Panc1 (cell line): ENCODE measurements at regions not wholly inside any gene's neighbourhood (a gene's known extent, or its start where the extent isn't known, plus 50 kb on each side); places are given as distances from the start of the nearest gene placed in this dataset.

Experiments
- ATAC-seq: fragments of 200-7000 bp; cut with Tn5 transposase; 2 replicates; pipeline ENCODE4 v1.9.1; 2020; ENCODE audit warnings: mild to moderate bottlenecking, moderate library complexity
- BruUV-seq: library from RNA; stranded (reverse); fragments of 400-500 nt; replicated peaks from 2 replicates; lab custom pipeline; 2021; lab: Mats Ljungman, UMichigan
- CTCF ChIA-PET: fragments of 300-600 bp; sonication (Branson Sonifier 250); formaldehyde crosslinking; loops from one replicate; lab custom pipeline; 2022; ENCODE audit warnings: antibody characterized with exemption; lab: Charles Lee
- POLR2A ChIA-PET: fragments of 300-600 bp; sonication (Branson Sonifier 250); formaldehyde crosslinking; loops from one replicate; lab custom pipeline; 2022; ENCODE audit warnings: antibody characterized with exemption; lab: Charles Lee
- DNase-seq: peaks from one replicate; pipeline ENCODE4 v3.0.0-alpha.2; 2010; ENCODE audit warnings: low read depth, low spot score
- H3K27ac ChIP-seq: 2 replicates; pipeline ENCODE4 v1.5.1; 2011; ENCODE audit warnings: mild to moderate bottlenecking, low read length, inconsistent platforms
- H3K27me3 ChIP-seq: fragments of 200-500 bp; sonication (Bioruptor generic); 2 replicates; pipeline ENCODE4 v1.6.0; 2014; ENCODE audit warnings: low read length, inconsistent platforms; ENCODE audit not compliant: control insufficient read depth, insufficient read depth
- H3K36me3 ChIP-seq: fragments of 200-500 bp; sonication (Bioruptor generic); 2 replicates; pipeline ENCODE4 v1.5.1; 2014; ENCODE audit warnings: inconsistent platforms, mild to moderate bottlenecking, low read length, moderate library complexity; ENCODE audit not compliant: control insufficient read depth, insufficient read depth
- H3K4me1 ChIP-seq: 2 replicates; pipeline ENCODE4 v1.5.1; 2011; ENCODE audit warnings: inconsistent platforms, mild to moderate bottlenecking, low read length, moderate library complexity; ENCODE audit not compliant: control insufficient read depth, insufficient read depth
- H3K4me3 ChIP-seq, 2 experiments: 2 replicates each; pipeline ENCODE4 v1.5.1; 2011 to 2012; ENCODE audit warnings: low read depth in 2 of 2, low read length in 2 of 2, mild to moderate bottlenecking in 2 of 2, inconsistent platforms in 1 of 2, moderate library complexity in 1 of 2
- H3K9me3 ChIP-seq: fragments of 200-500 bp; sonication (Bioruptor generic); 2 replicates; pipeline ENCODE4 v1.5.1; 2014; ENCODE audit warnings: low read depth, mild to moderate bottlenecking, inconsistent platforms, low read length, moderate library complexity; ENCODE audit not compliant: control insufficient read depth, insufficient read depth
- POLR2AphosphoS5 ChIP-seq: IDR thresholded peaks from 2 replicates; pipeline ENCODE4 v1.6.1; 2012; ENCODE audit warnings: mild to moderate bottlenecking, low read depth, low read length, moderate library complexity
- SIN3A ChIP-seq: IDR thresholded peaks from 2 replicates; pipeline ENCODE4 v1.6.1; 2012; ENCODE audit warnings: low read depth, mild to moderate bottlenecking, low read length, moderate library complexity, borderline replicate concordance; ENCODE audit not compliant: insufficient read depth
- in situ Hi-C: cut with HindIII; loops from 2 replicates; pipeline ENCODE4 v1.10.0; 2016; ENCODE audit warnings: low sequenced_read_pairs, low pct_unique_long_range_greater_than_20kb
- intact Hi-C: fragments of 100-400 bp; cut with micrococcal nuclease; formaldehyde crosslinking; loops from one replicate; pipeline ENCODE4 v1.10.0; 2022; ENCODE audit not compliant: unreplicated experiment
- TF ChIP-seq, protein P1 (sequence below): fragments of 450-650 bp; IDR thresholded peaks from 2 replicates; pipeline ENCODE4 v1.5.1; 2017; ENCODE audit warnings: mild to moderate bottlenecking
- TF ChIP-seq, protein P2 (sequence below), 2 experiments: IDR thresholded peaks; 2 replicates each; pipeline ENCODE4 v1.6.1; 2011 to 2012; ENCODE audit warnings: low read depth in 2 of 2, control low read depth in 1 of 2, low read length in 1 of 2, mild to moderate bottlenecking in 1 of 2, moderate library complexity in 1 of 2; ENCODE audit not compliant: insufficient read depth in 1 of 2

DNA sequence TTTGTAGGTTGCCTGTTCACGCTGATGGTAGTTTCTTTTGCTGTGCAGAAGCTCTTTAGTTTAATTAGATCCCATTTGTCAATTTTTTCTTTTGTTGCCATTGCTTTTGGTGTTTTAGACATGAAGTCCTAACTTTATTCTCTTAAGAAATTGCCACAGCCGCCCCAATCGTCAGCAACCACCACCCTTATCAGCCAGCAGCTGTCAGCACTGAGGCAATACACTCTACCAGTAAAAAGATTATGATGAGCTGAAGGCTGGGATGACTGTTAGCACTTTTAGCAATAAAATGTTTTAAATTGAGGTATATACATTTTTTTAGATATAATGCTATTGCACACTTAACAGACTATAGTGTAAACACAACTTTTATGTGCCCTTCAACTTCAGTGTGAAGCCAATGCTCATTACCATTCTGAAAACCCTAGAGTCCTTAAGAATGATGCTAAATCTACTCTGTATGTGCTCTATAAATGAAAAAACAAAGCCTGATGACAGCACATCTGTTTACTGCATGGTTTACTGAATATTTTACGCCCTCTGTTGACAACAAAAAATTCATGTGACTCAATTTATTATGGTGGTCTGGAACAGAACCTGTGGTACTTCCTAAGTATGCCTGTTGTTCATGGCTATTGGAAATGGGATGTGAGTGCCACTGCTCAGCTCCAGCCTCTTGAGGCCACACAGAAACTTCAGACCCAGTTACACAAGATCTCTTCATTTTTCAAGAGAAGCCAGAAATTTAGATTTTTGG lies 197.4 kb downstream of the DUSP6 start:
- POLR2A ChIA-PET, result no interaction called here
- no peaks in the 10 kb centered on the region for H3K4me1 ChIP-seq
- H3K27me3 ChIP-seq, result no peaks in the 10 kb centered on the region
- in situ Hi-C loops, result no loop called here
- no peak for TF ChIP-seq SIN3A
- TF ChIP-seq, protein P1, sequence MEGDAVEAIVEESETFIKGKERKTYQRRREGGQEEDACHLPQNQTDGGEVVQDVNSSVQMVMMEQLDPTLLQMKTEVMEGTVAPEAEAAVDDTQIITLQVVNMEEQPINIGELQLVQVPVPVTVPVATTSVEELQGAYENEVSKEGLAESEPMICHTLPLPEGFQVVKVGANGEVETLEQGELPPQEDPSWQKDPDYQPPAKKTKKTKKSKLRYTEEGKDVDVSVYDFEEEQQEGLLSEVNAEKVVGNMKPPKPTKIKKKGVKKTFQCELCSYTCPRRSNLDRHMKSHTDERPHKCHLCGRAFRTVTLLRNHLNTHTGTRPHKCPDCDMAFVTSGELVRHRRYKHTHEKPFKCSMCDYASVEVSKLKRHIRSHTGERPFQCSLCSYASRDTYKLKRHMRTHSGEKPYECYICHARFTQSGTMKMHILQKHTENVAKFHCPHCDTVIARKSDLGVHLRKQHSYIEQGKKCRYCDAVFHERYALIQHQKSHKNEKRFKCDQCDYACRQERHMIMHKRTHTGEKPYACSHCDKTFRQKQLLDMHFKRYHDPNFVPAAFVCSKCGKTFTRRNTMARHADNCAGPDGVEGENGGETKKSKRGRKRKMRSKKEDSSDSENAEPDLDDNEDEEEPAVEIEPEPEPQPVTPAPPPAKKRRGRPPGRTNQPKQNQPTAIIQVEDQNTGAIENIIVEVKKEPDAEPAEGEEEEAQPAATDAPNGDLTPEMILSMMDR, result peak; percentile 6; the same call in 1 of the 2 replicates
- TF ChIP-seq, protein P2, sequence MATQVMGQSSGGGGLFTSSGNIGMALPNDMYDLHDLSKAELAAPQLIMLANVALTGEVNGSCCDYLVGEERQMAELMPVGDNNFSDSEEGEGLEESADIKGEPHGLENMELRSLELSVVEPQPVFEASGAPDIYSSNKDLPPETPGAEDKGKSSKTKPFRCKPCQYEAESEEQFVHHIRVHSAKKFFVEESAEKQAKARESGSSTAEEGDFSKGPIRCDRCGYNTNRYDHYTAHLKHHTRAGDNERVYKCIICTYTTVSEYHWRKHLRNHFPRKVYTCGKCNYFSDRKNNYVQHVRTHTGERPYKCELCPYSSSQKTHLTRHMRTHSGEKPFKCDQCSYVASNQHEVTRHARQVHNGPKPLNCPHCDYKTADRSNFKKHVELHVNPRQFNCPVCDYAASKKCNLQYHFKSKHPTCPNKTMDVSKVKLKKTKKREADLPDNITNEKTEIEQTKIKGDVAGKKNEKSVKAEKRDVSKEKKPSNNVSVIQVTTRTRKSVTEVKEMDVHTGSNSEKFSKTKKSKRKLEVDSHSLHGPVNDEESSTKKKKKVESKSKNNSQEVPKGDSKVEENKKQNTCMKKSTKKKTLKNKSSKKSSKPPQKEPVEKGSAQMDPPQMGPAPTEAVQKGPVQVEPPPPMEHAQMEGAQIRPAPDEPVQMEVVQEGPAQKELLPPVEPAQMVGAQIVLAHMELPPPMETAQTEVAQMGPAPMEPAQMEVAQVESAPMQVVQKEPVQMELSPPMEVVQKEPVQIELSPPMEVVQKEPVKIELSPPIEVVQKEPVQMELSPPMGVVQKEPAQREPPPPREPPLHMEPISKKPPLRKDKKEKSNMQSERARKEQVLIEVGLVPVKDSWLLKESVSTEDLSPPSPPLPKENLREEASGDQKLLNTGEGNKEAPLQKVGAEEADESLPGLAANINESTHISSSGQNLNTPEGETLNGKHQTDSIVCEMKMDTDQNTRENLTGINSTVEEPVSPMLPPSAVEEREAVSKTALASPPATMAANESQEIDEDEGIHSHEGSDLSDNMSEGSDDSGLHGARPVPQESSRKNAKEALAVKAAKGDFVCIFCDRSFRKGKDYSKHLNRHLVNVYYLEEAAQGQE (IDR thresholded peaks at IDR 0.05; ENCODE audit: insufficient read depth in 1 of 2, low read depth in 2 of 2, low read length in 1 of 2), result no peak
- DNase-seq, result no peak
- CTCF ChIA-PET, result no interaction called here
- BruUV-seq, result no TSS peak
- no peaks in the 10 kb centered on the region for H3K9me3 ChIP-seq
- no peaks in the 10 kb centered on the region for H3K36me3 ChIP-seq
- no peak for ATAC-seq
- H3K27ac ChIP-seq, result no peak overlapping the region
- H3K4me3 ChIP-seq, result no peak overlapping the region
- intact Hi-C loops, result no loop called here

DNA sequence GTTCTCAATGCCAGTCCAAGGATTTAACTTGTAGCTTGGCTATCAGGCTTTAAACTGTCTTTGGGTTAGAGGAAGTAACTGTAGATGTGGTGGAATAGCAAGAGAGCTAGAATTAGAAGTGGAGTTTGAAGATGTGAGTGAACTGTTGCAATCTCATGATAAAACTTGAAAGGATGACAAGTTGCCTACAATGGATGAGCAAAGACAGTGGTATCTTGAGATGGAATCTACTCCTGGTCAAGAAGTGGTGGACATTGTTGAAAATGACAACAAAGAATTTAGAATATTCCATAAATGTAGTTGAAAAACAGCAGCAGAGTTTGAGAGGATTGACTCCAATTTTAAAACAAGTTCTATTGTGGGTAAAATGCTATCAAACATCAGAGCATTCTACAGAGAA lies 199.0 kb downstream of the DUSP6 start:
- POLR2A ChIA-PET, result no interaction called here
- BruUV-seq, result no TSS peak
- in situ Hi-C loops, result no loop called here
- Histone ChIP-seq H3K36me3 (no peaks in the 10 kb centered on the region), H3K9me3 (no peaks in the 10 kb centered on the region), H3K4me1 (no peaks in the 10 kb centered on the region), H3K4me3 (no peak overlapping the region), H3K27ac (no peak overlapping the region), H3K27me3 (no peaks in the 10 kb centered on the region)
- intact Hi-C loops, result no loop called here
- no peak for DNase-seq
- TF ChIP-seq SIN3A (no peak), POLR2AphosphoS5 (no peak)
- TF ChIP-seq, protein P2 (IDR thresholded peaks at IDR 0.05; ENCODE audit: insufficient read depth in 1 of 2, low read depth in 2 of 2, low read length in 1 of 2), result no peak
- CTCF ChIA-PET, result no interaction called here
- no peak for ATAC-seq
